Gastrocnemius medialis (tissue), 4 donors: ENCODE measurements at regions not wholly inside any gene's neighbourhood (a gene's known extent, or its start where the extent isn't known, plus 50 kb on each side); places are given as distances from the start of the nearest gene placed in this dataset.

Experiments
- ATAC-seq, 2 donors: fragments of 150-250 bp; one replicate each; pipeline ENCODE4 v1.9.1; 2016
- DNase-seq, 2 donors: peaks; one replicate each; pipeline ENCODE4 v3.0.0-alpha.2; 2019
- H3K27ac ChIP-seq, 4 donors: fragments of 200-600 bp; sonication (generic); 1 replicate in 1 of 4; 2 replicates in 3 of 4; pipeline ENCODE4 v1.5.1; 2016 to 2018; ENCODE audit warnings: mild to moderate bottlenecking in 2 of 4, moderate library complexity in 1 of 4
- H3K27me3 ChIP-seq, 3 donors: fragments of 200-600 bp; sonication (generic) in 2 of 3; 1 replicate in 1 of 3; 2 replicates in 2 of 3; pipeline versions ENCODE4 v1.5.1 to v1.6.0; 2016 to 2019; ENCODE audit warnings: mild to moderate bottlenecking in 1 of 3, moderate library complexity in 1 of 3
- H3K36me3 ChIP-seq, 2 donors: fragments of 200-600 bp; sonication (generic) in 1 of 2; one replicate each; pipeline ENCODE4 v1.5.1; 2017 to 2018
- H3K4me1 ChIP-seq, 2 donors: fragments of 200-600 bp; sonication (generic) in 1 of 2; one replicate each; pipeline ENCODE4 v1.5.1; 2016 to 2017; ENCODE audit warnings: mild to moderate bottlenecking in 2 of 2
- H3K4me3 ChIP-seq, 4 donors: fragments of 200-600 bp; sonication (generic) in 3 of 4; 1 replicate in 1 of 4; 2 replicates in 3 of 4; pipeline ENCODE4 v1.5.1; 2016 to 2019; ENCODE audit warnings: mild to moderate bottlenecking in 2 of 4
- H3K9me3 ChIP-seq, 3 donors: fragments of 200-600 bp; sonication (generic) in 2 of 3; 1 replicate in 1 of 3; 2 replicates in 2 of 3; pipeline ENCODE4 v1.5.1; 2016 to 2019
- CTCF ChIP-seq, 5 experiments: fragments of 450-650 bp in 3 of 5; fragments of 200-600 bp in 2 of 5; sonication (generic) in 2 of 5; IDR thresholded peaks in 4 of 5; conservative IDR thresholded peaks in 1 of 5; 1 replicate in 4 of 5; 2 replicates in 1 of 5; pipeline ENCODE4 v1.5.1; 2016 to 2019; ENCODE audit warnings: antibody characterized with exemption in 5 of 5, mild to moderate bottlenecking in 3 of 5, moderate library complexity in 3 of 5
- POLR2A ChIP-seq, 2 donors: fragments of 450-650 bp; IDR thresholded peaks; one replicate each; pipeline ENCODE4 v1.6.1; 2017; ENCODE audit warnings: antibody characterized with exemption in 2 of 2, mild to moderate bottlenecking in 2 of 2, moderate library complexity in 2 of 2
- in situ Hi-C, 4 donors: fragments of 200-750 bp; cut with MboI; loops; one replicate each; pipeline versions ENCODE4 v1.15.0 to v1.8.0; 2017; ENCODE audit warnings: low sequenced_read_pairs in 4 of 4
- intact Hi-C: fragments of 100-400 bp; cut with DNase I; formaldehyde crosslinking; loops from one replicate; pipeline ENCODE4 v1.15.1; 2023; ENCODE audit warnings: low total_unique reads

DNA sequence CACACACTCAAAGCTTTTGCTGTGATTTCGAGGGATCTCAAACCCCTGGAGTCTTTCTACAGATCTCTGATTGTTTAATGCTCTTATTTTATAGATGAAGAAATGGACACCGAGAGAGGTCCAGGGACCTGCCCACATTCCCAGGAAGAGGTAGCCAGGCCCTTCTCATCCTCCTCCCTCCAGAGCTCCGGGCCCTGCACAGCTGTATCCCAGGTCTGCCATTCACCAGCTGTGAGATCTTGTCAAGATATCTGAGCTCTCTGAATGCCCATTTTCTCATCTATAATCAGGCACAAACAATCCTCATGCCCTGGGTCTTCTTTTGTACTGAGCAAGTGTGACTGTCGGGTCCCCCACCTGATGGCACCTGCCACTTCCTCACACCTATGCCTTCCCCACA, 98.2 kb upstream of the ALX4 start:
- Histone ChIP-seq H3K9me3 (no peaks in the 10 kb centered on the region), H3K4me1 (no peaks in the 10 kb centered on the region), H3K27ac (no peak overlapping the region), H3K36me3 (no peaks in the 10 kb centered on the region), H3K27me3 (peaks cover 2 to 7% (median 4%) of the 10 kb centered on the region in 3 donors), H3K4me3 (no peak overlapping the region)
- DNase-seq (no peak), ATAC-seq (no peak)
- intact Hi-C loops (no loop called here), in situ Hi-C loops (no loop called here)
- no peak for TF ChIP-seq CTCF (IDR thresholded peaks at IDR 0.05 in 4 of 5, conservative IDR thresholded peaks at IDR 0.05 in 1 of 5)
- no peak for TF ChIP-seq POLR2A (IDR thresholded peaks at IDR 0.05)

DNA sequence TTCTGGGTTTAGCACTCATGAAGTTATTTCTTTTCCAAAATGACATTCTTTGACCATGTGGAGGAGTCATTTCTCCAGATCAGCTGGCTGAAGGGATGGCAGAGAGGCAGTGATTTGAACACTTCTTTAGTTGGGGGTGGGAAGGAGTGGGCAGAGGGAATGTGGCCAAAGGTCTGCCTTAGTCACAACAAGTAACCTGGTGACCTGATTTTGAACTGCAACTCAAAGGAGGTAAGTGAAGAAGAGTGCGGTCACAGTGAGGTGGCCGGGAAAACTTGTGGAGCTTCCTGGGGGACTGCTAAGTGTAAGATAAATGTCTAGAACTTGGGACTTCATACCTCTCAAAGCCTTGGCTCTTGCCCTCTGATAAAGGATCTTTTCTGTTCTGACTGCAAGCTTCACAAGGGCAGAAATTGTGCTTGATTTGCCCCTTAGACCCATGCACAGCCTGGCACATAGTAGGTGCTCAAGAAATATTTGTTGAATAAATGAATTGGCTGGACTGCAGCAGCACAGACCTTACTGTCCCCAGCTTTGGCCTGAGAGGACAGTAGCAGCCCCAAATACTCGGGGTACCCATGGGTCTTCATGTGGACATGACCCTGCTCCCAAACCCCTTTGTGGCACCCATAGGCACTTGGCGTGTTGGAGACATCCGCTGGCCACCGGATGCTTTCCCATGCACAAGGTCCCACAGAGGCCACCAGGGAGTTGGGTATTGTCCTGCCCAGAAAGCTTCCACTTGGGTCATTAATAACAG, 99.0 kb upstream of the ALX4 start:
- no peak for ATAC-seq
- no peaks in the 10 kb centered on the region for H3K9me3 ChIP-seq
- TF ChIP-seq CTCF (IDR thresholded peaks at IDR 0.05 in 4 of 5, conservative IDR thresholded peaks at IDR 0.05 in 1 of 5) = no peak
- no peak for TF ChIP-seq POLR2A (IDR thresholded peaks at IDR 0.05)
- no peaks in the 10 kb centered on the region for H3K36me3 ChIP-seq
- H3K4me1 ChIP-seq = no peaks in the 10 kb centered on the region
- no peak overlapping the region for H3K27ac ChIP-seq
- DNase-seq = no peak
- H3K27me3 ChIP-seq = peaks cover 4 to 7% (median 4%) of the 10 kb centered on the region in 3 donors
- intact Hi-C loops (no loop called here), in situ Hi-C loops (no loop called here)
- H3K4me3 ChIP-seq = no peak overlapping the region

GRCh38 chr11:44409558-44410236, 99.8 kb upstream of the ALX4 start:
- no peak for ATAC-seq
- no peaks in the 10 kb centered on the region for H3K36me3 ChIP-seq
- no peak for TF ChIP-seq POLR2A (IDR thresholded peaks at IDR 0.05)

DNA sequence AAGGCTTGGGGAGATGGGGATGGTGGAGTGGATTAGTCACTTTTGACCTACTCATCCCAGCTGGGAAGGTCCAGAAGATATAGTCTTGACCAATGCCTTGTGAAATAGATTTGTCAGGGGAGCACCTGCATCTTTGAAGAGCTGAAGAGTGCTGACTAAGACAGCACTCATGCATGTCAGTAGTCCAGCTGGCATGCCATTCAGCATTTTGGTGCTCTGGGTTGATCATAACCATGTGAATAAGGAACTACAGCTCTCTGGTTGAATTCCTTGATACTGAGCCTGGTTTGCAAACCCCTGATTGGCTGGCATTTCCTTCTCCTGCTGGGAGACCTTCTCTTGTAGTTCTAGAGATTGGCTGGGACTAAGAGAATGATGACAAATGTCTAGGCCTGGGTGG, 106.8 kb upstream of the ALX4 start:
- Histone ChIP-seq H3K27me3 (peaks cover 0 to 4% (median under 1%) of the 10 kb centered on the region in 3 donors), H3K9me3 (no peaks in the 10 kb centered on the region), H3K4me1 (no peaks in the 10 kb centered on the region), H3K36me3 (no peaks in the 10 kb centered on the region), H3K4me3 (no peak overlapping the region), H3K27ac (no peak overlapping the region)
- intact Hi-C loops (no loop called here), in situ Hi-C loops (no loop called here)
- DNase-seq (no peak), ATAC-seq (no peak)
- TF ChIP-seq POLR2A (IDR thresholded peaks at IDR 0.05) (no peak), CTCF (IDR thresholded peaks at IDR 0.05 in 4 of 5, conservative IDR thresholded peaks at IDR 0.05 in 1 of 5) (no peak)

More at GRCh38 chr11:44409558-44410236, 99.8 kb upstream of the ALX4 start:
- Histone ChIP-seq H3K27me3 (peaks cover 4 to 7% (median 4%) of the 10 kb centered on the region in 3 donors), H3K27ac (no peak overlapping the region), H3K4me1 (no peaks in the 10 kb centered on the region), H3K4me3 (no peak overlapping the region), H3K9me3 (no peaks in the 10 kb centered on the region)
- DNase-seq = no peak
- intact Hi-C loops = no loop called here
- in situ Hi-C loops = no loop called here

GRCh38 chr11:44417731-44418455, 108.0 kb upstream of the ALX4 start:
- in situ Hi-C loops = no loop called here
- ATAC-seq = no peak
- Histone ChIP-seq H3K4me1 (no peaks in the 10 kb centered on the region), H3K4me3 (no peak overlapping the region), H3K27ac (no peak overlapping the region), H3K36me3 (no peaks in the 10 kb centered on the region), H3K27me3 (peaks cover 0 to 4% (median 0%) of the 10 kb centered on the region in 3 donors), H3K9me3 (no peaks in the 10 kb centered on the region)
- no peak for TF ChIP-seq CTCF (IDR thresholded peaks at IDR 0.05 in 4 of 5, conservative IDR thresholded peaks at IDR 0.05 in 1 of 5)
- TF ChIP-seq POLR2A (IDR thresholded peaks at IDR 0.05) = no peak
- no peak for DNase-seq
- intact Hi-C loops = no loop called here
